ENCODE measurements at regions not wholly inside any gene's neighbourhood (a gene's known extent, or its start where the extent isn't known, plus 50 kb on each side); places are given as distances from the start of the nearest gene placed in this dataset.

GRCh38 chr3:124092811-124093210 lies 100.9 kb upstream of the ROPN1 start:
- DNase-seq = no peak

GRCh38 chr3:124094496-124094895 lies 102.6 kb upstream of the ROPN1 start:
- no peak for DNase-seq

- no peak for DNase-seq
Observed at GRCh38 chr3:124097362-124098131, 105.6 kb upstream of the ROPN1 start.

GRCh38 chr3:124101643-124102042 lies 109.7 kb upstream of the ROPN1 start:
- DNase-seq = no peak

GRCh38 chr3:124107104-124107890 lies 115.4 kb upstream of the ROPN1 start:
- no peak for DNase-seq

GRCh38 chr3:124108446-124108845 lies 116.5 kb upstream of the ROPN1 start:
- no peak for DNase-seq

- no peak for DNase-seq
Observed at GRCh38 chr3:124113485-124113884, 121.6 kb upstream of the ROPN1 start.

- DNase-seq = no peak
Observed at GRCh38 chr3:124115279-124115678, 123.4 kb upstream of the ROPN1 start.

GRCh38 chr3:124115956-124116355 lies 124.0 kb upstream of the ROPN1 start:
- no peak for DNase-seq

GRCh38 chr3:124116906-124117305 lies 125.0 kb upstream of the ROPN1 start:
- no peak for DNase-seq

- DNase-seq = no peak
Observed at GRCh38 chr3:124117486-124117885, 125.6 kb upstream of the ROPN1 start.

- DNase-seq = no peak
Observed at GRCh38 chr3:124118397-124118796, 126.5 kb upstream of the ROPN1 start.

GRCh38 chr3:124119056-124119716 lies 127.3 kb upstream of the ROPN1 start:
- DNase-seq = no peak

GRCh38 chr3:124121379-124122312 lies 129.7 kb upstream of the ROPN1 start:
- DNase-seq = no peak

- DNase-seq = no peak
Observed at GRCh38 chr3:124125315-124125714, 133.4 kb upstream of the ROPN1 start.

- DNase-seq = no peak
Observed at GRCh38 chr3:124126436-124127023, 134.6 kb upstream of the ROPN1 start.

GRCh38 chr3:124131158-124131557 lies 139.2 kb upstream of the ROPN1 start:
- no peak for DNase-seq

- DNase-seq = no peak
Observed at GRCh38 chr3:124131580-124131979, 139.7 kb upstream of the ROPN1 start.

GRCh38 chr3:124132813-124133212 lies 140.9 kb upstream of the ROPN1 start:
- no peak for DNase-seq

- no peak for DNase-seq
Observed at GRCh38 chr3:124133366-124133940, 141.5 kb upstream of the ROPN1 start.

GRCh38 chr3:124137216-124137615 lies 145.3 kb upstream of the ROPN1 start:
- DNase-seq = no peak

GRCh38 chr3:124138148-124138547 lies 146.2 kb upstream of the ROPN1 start:
- DNase-seq = no peak
